Sciatic nerve (tissue), 2 donors: ENCODE measurements at regions not wholly inside any gene's neighbourhood (a gene's known extent, or its start where the extent isn't known, plus 50 kb on each side); places are given as distances from the start of the nearest gene placed in this dataset.

ENCODE experiments used
- ATAC-seq: fragments of 200-7000 bp; cut with Tn5 transposase; one replicate; pipeline ENCODE4 v1.9.1; 2020; ENCODE audit warnings: mild to moderate bottlenecking, moderate library complexity
- DNase-seq: peaks from one replicate; pipeline ENCODE4 v3.0.0-alpha.2; 2020; ENCODE audit warnings: low spot score
- intact Hi-C: fragments of 100-400 bp; cut with DNase I; formaldehyde crosslinking; loops from one replicate; pipeline ENCODE4 v1.14.2; 2022
- donor health status: DM: no; HTN: no; CAD: no.
- donor health status: DM: no; HTN: no; CAD: no.

DNA sequence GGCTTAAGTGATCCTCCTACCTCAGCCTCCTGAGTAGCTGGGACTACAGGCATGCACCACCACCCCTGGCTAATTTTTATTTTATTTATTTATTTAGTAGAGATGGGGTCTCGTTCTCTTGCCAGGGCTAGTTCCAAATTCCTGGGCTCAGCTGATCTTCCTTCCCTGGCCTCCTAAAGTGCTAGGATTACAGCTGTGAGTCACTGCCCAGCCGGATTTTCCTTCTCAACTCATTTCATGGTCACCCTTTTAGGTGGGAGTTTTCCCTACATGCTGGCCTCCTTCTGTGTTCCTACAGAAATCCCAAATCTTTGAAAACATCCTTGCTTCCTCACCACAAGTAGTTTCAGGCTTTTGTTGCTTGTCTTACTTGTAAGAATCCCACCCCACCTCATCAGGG, 102.1 kb upstream of the SIAH1 start:
- no peak for DNase-seq
- intact Hi-C loops = no loop called here
- ATAC-seq = no peak

DNA sequence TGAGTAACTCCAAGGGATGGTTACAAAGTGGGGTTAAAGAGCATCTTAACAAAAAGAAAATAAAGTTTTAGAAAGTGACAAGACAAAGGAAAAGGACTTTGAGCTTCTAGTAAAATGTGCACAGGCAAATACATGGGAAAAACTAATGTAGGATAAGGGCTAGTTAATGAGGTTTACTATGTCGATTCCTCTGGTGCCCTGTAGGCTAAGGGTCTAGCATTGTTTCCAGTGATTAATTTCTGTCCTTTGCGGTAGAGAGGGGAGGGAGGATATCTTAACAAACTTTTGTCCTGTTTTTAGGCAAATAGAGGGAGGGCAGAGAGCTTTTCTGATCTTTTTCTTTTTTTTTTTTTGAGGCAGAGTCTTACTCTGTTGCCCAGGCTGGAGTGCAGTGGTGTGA, 96.6 kb upstream of the SIAH1 start:
- no peak for DNase-seq
- ATAC-seq = no peak
- intact Hi-C loops = no loop called here

DNA sequence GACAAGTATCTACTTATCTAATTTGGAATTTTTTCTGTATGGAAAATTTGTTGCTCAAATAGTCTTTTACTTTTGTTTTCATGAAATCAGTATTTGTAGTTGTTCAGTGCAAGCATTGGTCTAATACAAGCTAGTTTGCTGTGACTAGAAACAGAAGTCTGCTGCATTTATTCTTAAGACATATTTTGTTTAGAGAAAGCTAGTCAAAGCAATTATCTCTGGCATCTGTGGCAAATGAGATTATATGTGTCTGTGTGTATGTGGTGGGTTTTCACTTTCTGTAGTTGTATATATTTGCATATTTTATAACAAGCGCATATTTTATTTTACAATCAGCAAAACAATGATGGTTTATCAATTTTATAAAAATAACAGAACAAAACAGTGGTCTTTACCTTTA, 96.0 kb upstream of the SIAH1 start:
- intact Hi-C loops = no loop called here
- ATAC-seq = no peak

DNA sequence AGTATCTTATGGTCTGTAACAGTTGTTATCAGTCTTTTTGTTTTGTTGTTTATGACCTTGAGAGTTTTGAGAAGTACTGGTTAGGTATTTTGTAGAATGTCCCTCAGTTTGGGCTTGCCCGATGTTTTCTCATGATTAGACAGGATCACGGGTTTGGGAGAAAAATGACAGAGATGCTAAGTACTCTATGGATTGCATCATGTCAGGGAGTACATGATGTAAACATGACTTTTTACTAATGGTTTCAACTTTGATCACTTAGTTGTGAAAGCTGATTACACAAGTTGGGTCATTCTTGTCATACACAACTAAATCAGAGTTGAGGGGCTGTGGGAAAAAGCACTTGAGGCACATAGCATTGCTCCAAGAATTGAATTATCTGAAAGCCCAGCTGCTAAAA, 94.7 kb upstream of the SIAH1 start:
- intact Hi-C loops = no loop called here
- ATAC-seq = no peak
- DNase-seq = no peak

More for the DNA sequence above, 96.0 kb upstream of the SIAH1 start:
- DNase-seq = no peak

DNA sequence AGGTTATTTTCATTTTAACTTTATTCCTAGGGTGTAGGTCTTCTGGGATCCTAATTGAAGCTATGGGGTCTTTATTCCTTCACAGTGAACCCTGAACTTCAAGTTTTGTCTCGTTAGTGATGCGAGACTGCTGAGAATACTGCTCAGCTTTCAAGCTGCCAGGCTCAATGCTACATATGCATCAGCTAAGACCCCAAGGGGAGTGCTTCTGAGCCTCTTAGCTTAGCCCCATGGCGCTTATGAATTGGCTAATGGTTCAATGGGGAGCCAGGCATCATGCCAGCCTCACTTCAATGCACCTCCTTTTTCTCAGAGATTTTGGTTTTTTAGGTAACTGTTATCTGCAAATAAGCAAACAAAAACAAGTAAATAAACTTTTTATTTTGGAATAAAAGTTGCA, 94.1 kb upstream of the SIAH1 start:
- DNase-seq (no peak), ATAC-seq (no peak)
- intact Hi-C loops = no loop called here

DNA sequence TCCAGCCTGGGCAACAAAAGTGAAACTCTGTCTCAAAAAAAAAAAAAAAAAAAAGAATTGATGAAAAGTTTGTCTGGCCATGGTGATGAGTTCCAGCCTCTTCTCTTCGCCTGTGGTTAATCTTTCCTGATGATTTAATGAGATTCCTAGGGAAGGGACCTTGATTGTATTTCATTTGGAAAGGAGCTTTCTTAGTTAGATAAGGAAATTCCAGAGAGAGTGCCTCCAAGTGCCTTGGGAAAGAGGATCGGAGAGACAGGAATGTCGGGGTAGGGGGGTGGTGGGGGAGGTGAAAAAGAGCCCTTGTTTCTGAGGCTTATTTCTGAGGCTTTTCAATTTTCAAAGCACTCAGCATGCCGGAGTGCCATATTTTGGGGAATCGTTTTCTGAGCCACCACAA, 93.2 kb upstream of the SIAH1 start:
- ATAC-seq (no peak), DNase-seq (no peak)
- intact Hi-C loops = no loop called here

DNA sequence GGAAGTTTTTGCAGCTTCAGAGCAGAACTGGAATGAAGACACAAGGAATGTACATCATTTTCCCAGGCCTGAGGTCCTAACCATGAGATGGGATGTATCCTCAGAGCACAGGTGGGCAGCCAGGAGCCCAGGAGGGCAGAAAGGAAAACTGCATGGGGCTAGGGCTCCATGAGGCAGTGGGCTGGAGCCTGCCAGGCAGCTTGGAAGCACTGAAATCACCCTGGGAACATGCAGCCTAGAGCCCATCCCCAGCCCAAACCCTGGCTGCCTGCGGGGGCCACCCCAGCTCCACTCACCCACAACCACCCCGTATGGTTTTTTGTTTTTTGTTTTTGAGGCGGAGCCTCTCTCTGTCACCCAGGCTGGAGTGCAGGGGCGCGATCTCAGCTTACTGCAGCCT, 86.2 kb upstream of the SIAH1 start:
- intact Hi-C loops = no loop called here
- ATAC-seq = no peak
- no peak for DNase-seq

DNA sequence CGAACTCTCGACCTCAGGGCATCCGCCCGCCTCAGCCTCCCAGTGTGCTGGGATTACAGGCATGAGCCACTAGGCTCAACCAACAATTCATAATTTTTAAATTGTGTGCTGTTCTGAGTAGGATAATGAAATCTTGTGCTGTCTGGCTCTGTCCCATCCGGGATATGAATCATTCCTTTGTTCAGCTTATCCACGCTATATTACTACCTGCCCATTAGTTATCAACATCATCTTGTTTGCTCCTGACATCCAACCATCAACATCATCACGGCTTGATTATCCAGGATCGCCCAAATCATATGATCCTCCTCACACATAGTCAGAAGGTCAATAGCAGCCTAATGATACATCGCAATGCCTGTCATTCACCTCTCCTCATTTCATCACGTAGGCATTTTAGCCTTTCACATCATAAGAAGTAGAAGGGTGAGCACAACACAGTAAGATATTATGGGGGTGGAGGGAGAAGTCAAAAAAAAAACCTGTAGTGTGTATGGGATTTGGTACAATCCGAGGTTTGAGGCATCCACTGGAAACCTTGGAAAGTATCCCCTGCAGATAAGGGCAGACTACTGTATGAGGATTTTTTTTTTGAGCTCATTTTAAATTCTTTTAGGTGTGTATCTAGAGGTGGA, 77.0 kb upstream of the SIAH1 start:
- no peak for ATAC-seq
- no peak for DNase-seq
- intact Hi-C loops = no loop called here

DNA sequence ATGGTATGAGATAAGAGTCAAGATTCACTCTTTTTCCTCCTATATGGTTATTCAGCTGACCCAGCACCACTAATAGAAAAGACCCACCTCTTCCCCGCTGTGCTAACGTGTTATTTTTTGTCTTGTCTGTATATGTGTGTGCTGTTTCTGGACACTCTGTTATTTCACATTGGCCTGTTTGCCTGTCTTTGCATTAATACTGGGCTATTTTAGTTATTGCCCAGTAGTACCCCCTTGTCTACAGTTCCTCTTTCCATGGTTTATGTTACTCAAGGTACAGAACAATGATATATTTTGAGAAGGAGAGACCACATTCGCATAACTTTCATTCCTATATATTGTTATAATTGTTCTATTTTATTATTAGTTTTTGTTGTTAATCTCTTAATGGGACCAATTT, 74.0 kb upstream of the SIAH1 start:
- DNase-seq (no peak), ATAC-seq (peak; percentile 50)
- intact Hi-C loops = no loop called here

DNA sequence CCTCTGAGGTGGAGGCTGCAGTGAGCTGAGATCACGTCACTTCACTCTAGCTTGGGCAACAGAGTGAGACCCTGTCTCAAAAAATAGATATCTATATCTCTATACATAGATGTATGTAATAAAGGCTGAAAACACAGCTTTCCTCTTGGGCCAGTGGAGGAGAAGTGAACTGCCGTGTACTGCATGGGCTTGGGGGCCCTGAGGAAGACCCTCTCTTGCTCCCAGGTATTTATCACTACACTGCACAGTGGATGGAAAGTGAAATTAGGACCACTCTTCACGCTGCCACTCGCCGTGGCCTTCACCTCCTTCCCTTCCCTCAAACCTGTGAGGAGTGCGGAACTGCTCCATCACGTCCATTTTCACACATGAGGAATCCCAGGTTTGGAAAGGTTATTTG, 68.8 kb upstream of the SIAH1 start:
- DNase-seq (no peak), ATAC-seq (no peak)
- intact Hi-C loops = no loop called here

DNA sequence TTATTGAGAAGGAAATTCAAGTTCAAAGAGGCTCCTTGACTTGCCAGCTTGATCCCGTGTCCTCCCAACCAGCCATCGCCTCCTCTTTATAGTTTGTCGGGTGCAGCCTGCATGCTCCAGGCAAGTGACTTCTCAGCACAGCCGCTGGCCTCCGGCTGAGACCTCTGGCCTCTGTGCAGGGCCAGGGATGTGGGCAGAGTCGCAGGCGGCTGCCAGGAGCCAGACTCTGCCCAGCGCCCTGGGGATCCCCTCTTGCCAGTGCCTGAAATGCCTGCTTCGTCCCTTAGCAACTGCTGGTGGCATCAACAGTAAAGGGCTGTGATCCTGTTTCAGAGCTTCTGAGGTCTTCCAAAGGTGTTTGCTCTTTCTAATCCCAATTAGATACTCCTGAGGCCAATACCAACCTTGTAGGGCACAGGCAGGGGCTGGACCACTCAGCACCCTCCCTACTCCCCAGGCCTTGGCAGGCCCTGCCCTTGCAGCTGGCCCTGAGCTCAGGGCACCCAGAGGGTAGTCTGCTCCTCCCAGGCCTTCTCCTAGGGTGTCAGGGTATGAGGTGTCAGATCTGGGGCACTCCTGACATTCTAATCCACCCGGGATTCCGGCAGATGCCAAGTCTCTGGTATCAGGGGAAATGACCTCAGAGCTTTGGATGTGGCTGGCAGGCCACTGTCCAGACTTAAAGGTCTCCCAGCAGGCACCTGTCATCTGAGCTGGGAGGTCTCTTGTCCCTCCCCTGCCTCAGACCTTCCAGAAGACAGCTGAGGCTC, 68.0 kb upstream of the SIAH1 start:
- ATAC-seq (peak; percentile 63), DNase-seq (no peak)
- intact Hi-C loops = no loop called here

DNA sequence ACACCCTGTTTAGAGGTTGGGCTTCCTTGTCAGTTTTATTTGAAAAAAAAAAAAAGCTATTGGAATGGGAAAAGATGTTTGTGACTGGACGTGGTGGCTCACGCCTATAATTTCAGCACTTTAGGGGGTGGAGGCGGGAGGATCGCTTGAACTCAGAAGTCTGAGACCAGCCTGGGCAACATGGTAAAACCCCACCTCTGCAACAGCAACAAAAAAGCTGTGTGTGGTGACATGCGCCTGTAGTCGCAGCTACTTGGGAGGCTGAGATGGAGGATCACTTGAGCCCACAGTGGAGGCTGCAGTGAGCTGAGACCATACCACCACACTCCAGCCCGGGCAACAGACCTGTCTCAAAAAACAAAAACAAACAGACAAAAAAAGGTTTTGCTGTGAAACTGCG, 66.1 kb upstream of the SIAH1 start:
- intact Hi-C loops = no loop called here
- ATAC-seq (no peak), DNase-seq (no peak)

DNA sequence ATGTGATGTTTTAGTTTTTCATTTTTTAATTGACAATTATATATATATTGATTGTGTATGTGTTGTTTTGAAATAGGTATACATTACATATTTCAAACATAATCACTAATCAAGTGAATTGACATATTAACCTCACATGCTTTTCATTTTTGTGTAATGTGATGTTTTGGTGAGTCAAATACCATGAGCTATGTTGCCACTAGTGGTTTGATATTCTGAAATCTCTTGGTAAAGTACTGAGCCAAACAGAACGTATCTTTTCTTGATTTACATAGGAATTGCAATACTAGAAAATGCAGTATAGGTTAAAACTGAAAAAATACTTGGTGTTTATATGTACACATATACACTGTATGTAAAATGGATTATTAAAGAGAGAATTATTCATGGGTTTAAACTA, 65.2 kb upstream of the SIAH1 start:
- ATAC-seq (no peak), DNase-seq (no peak)
- intact Hi-C loops = no loop called here

DNA sequence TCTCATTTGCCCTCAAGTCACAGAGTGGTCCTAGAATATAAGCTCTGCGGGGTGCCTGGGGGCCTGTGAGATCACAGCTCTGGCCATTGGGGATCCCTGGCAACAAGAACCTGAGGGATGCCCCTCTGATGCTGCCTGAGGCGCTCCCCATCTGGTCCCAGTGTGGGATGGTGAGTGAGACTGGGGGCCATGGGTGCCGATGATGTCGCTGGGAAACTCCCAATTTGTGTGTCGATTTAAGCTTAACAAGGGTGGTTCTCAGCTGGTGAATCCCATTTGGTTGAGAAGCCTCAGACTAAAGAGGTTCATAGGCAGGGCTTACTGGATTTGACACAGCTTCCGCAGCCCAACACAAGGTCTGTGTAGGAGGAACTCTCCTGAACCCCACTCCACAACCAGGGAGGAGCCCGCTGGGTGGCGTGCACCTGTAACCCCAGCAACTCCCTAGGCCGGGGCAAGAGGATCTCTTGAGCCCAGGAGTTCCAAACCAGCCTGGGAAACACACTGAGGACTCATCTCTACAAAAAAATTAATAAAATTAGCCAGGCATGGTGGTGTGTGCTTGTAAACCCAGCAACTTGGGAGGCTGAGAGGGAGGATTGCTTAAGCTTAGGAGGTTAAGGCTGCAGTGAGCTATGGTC, 63.7 kb upstream of the SIAH1 start:
- DNase-seq = no peak
- intact Hi-C loops = no loop called here
- no peak for ATAC-seq

DNA sequence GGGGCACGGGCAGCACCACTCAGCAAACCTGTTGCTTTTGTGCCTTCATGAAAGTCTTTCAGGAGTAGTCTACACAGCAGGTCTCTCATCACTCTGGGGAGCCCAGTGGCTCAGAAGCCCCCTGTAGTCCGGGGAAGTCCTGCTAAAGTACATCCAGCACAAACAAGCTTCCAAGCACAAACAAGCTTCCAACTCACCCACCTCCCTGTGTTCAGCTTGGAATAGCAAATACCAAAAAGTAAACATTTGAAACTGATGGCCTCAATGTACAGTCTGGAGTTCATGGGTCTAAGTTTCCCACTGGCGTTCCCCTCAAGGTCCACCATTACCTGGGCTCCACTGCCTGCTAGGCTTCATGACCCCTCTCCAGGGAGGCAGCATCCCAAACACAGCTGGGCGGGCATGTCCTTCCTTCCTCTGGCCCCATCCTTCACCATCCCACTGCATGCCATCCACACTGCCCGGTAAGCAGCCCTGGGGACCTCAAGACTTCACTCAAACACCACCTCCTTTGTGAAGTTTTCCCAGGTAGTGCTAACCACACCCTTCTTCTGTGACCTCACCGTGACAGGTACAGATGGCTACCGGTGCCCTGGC, 62.8 kb upstream of the SIAH1 start:
- ATAC-seq = no peak
- no peak for DNase-seq
- intact Hi-C loops = no loop called here

DNA sequence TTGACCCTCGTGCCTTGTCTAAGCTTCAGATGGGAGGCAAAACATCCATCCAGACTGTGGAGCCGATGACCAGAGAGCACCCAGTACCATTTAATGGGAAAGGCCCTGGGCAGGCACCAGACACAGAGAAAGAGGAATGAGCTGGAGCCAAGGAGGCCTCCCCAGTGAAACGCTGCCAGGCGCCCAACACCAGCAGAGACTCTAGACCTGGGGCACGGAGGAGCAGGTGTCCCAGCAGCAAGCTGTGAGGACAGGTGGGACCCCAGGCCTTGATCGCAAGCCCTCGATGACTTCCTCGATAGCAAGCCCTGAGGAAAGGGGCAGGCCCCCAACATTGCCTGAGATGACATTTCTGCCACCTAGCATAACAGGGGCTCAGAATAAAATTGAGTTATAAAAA, 62.2 kb upstream of the SIAH1 start:
- ATAC-seq = no peak
- intact Hi-C loops = no loop called here

DNA sequence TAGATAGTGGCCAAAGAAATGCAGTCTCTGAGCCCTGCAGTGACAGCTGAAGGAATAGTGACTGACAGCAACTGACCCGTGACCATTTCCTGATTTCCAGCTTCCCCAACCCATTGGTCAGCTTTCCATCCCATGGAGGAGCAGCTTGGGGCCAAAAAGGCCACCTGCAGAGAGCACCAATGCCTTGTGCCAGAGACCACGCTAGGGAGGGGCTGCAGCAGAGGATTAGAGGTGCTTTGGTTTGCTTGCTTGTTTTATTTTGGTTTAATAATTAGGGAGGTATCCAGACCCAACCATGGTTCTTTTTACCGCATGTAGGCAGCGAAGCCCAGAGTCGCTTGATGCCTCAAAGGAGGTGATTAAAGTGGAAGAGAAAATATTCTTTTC, 61.3 kb upstream of the SIAH1 start:
- ATAC-seq (no peak), DNase-seq (no peak)
- intact Hi-C loops = no loop called here

More for the DNA sequence above, 62.2 kb upstream of the SIAH1 start:
- no peak for DNase-seq

DNA sequence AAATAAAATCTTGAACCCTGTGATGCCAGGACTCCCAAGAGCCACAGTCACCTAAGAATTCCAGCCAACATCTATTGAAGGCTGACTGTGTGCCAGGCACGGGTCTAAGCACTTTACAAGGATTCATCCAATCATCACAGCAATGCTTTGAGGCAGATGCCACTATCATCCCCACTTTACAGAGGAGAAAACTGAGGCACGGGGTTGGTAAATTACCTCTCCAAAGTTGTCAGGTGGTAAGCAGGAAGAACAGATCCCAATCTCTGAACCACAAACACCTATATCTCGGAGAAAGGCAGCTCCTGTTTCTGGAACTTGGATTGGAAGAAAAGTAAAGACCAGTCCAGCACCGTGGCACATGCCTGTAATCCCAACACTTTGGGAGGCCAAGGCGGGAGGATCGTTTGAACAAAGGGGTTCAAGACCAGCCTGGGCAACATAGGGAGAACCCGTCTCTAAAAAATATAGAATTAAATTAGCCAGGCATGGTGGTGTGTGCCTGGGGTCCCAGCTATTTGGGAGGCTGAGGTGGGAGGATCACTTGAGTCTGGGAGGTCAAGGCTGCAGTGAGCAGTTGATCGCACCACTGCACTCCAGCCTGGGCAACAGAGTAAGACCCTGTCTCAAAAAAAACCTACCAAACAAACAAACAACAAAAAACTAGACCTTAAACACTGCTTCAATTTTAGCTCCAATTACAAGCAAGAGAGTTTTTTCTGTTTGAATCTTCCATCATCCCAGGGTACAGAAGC, 60.7 kb upstream of the SIAH1 start:
- no peak for DNase-seq
- intact Hi-C loops = no loop called here

DNA sequence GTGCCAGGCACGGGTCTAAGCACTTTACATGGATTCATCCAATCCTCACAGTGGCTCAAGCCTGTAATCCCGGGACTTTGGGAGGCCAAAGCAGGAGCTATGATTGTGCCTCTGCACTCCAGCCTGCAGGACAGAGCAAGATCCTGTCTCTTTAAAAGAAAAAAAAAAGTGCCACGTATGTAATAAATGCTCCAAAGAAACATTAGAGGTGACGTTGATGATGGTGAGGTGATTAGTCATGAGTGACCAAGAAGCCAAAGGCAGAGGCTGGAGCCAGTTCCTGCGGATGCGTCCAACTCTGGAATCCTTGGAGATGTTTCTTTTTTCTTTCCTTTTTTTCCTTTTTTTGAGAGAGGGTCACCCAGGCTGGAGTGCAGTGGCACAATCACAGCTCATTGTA, 59.4 kb upstream of the SIAH1 start:
- peak; percentile 85 for ATAC-seq
- intact Hi-C loops = no loop called here
- no peak for DNase-seq

More for the DNA sequence above, 60.7 kb upstream of the SIAH1 start:
- no peak for ATAC-seq

DNA sequence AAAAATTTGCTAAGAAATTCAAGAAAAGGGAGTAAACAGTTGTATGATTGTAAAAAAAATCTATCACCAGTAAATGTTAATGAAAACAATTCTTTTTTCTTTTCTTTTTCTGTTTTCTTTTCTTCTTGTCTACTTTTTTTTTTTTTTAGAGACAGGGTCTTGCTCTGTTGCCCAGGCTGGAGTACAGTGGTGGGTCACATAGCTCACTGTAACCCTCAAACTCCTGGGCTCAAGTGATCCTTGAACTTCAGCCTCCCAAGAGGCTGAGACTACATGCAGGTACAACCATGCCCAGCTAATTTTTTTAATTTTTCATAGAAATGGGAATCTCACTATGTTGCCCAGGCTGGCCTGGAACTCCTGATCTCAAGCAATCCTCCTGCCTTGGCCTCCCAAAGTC, 57.2 kb upstream of the SIAH1 start:
- DNase-seq (no peak), ATAC-seq (no peak)
- intact Hi-C loops = no loop called here
